ENCODE measurements at regions not wholly inside any gene's neighbourhood (a gene's known extent, or its start where the extent isn't known, plus 50 kb on each side); places are given as distances from the start of the nearest gene placed in this dataset.

DNA sequence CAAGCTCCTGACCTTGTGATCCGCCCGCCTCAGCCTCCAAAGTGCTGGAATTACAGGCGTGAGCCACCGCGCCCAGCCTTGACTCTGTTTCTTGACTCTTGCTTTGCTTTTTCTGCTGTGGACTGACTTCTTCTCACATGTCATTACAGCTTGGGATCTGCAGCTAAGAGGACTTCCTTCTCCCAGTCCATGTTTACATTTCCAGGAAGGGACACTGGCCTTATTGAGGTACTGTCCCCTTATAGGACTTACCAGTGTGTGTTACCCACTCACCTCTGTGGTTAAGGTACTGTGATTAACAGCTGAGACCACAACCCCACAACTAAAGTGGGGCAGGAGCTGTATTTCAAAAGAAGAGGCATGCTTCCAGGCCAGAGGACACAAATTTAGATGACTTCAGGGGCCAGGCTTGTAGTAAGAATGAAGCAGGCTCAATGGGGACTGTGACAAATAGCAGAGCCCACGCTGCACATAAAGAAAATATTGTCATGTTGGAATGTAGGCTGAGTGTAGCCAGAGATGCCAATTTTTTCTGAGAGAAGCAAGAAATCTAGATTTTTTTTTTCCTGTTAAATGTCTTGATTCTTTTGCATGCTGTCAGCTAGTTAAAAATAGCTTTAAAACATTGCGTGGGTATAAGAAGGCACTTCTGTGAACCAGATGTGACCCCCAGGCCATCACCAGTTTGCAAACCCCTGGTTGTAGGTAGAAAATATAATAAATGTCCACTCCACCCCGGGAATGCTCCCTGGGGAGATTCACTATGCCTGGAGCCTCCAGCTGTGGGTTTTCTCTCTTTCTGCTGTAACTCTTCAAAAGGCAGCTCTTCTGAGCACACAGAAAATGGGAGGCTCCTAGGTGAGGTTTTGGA, 75.0 kb downstream of the PTPDC1 start:
- DNase-seq (ENCODE audit: low spot score) = no peak

DNA sequence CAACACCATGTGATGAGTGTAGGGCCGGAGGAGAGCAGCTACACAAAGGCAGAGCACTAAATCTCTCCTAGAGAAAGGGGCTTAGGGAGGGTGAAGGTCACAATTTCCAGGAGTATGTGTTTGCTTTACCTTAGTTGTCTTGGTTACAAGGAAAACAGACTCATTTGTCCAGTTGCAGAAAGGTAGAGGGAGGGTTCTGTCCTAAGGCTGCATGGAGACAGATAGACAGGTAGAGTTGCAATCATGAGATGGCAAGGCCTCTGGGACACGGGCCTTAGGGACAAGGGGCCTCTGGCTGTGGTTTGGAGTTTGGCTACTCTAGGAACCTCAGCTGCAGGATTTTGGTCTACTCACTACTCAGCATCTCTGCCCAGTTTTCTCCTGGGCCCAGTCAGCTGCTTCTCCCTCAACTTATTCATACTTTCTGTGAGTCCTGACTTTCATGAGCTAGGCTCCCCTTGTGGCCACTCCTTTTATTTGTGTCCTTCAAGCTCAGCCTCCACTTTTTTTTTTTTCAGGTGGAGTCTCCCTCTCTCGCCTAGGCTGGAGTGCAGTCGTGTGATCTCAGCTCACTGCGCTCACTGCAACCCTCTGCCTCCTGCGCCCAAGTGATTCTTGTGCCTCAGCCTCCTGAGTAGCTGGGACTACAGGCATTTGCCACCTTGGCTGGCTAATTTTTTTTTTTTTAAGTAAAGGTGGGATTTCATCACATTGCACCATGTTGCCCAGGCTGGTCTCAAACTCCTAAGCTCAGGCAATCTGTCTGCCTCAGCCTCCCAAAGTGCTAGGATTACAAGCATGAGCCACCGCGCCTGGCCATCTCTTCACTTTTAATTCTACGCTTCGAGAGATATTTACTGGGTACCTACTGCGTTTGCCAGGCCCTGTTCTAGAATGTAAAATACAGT, 76.6 kb downstream of the PTPDC1 start:
- DNase-seq (ENCODE audit: low spot score) = no peak

DNA sequence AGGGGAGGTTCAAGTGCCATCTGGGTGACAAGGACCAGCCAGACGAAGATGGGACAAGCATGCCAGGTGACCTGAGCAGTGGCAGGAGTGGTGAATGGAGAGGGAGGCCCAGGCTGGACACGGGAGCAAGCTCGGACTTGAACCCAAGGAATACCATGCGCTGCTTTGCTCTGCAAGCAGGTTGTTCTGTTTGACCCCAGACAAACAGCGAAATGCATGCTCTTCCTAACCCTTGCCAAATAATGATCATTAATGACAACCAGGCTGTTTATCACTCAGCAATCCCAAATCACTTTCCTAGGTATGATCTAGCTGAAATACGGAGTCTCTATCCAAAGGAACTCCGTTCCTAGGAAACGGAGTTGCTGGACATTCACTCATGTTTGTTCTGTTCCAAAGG, 77.4 kb downstream of the PTPDC1 start:
- no peak for DNase-seq (ENCODE audit: low spot score)

DNA sequence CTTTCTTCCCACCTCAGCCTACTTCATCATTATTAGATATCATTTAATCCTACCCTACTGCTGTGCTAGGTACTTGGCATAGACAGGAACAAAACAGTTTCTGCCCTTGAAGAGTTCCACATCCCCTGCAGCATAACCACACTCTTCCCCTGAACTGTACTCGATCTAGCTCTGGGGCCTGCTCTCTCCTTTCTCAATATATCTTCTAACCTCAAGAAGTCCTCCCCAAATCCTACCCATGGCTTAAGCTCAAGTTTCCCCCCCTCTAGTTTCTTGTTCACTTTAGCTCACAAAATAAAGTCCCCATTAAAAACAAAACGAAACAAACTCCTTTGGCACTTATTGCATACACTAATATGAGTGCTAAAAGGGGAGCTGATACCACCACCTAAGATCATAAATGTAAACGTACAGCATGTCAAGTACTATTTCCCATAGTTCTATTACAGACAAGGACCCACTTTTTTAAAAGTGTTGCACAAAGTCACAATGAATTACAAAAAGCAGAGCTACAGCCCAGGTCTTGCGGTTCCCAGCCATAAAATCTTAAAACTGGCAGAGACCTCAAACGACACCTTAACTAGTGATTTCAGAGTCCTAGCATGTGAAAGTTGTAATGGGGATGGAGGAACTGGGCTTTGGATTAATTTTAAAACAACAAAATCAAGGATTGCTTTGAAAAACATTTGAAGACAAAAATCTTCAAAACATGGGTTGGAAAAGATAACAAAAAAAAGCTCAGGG, 80.7 kb downstream of the PTPDC1 start:
- DNase-seq (ENCODE audit: low spot score) = no peak

DNA sequence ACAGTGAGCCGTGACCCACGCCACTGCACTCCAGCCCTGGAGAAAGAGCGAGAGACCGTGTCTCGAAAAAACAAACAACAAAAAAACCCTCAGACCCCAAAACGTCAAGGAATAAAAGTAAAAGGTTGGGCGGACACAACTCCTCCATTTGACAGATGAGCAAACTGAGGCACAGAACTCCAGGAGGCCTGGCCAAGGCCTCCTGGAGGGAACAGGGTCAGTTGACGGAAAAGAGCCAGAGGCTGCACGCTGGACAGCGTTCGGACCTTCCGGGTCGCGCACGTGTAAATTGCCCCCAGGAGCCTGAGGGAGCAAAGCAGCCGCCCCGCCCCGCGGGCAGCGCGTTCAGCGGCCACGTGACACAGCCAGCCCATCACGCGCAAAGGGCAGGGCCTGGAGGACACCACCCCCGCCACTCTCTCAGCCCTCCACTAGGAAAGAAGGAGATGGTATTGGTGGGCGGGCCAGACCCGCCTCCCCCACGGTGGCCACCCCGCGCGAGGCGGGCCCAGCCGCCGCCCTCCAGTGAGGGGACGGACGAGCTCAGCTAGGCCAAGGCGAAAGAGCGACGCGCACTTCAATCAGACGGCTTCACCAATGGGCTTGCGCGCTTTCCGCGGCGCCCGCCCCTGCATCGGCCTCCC, 81.5 kb downstream of the PTPDC1 start:
- peak; percentile 99 for DNase-seq (ENCODE audit: low spot score)

DNA sequence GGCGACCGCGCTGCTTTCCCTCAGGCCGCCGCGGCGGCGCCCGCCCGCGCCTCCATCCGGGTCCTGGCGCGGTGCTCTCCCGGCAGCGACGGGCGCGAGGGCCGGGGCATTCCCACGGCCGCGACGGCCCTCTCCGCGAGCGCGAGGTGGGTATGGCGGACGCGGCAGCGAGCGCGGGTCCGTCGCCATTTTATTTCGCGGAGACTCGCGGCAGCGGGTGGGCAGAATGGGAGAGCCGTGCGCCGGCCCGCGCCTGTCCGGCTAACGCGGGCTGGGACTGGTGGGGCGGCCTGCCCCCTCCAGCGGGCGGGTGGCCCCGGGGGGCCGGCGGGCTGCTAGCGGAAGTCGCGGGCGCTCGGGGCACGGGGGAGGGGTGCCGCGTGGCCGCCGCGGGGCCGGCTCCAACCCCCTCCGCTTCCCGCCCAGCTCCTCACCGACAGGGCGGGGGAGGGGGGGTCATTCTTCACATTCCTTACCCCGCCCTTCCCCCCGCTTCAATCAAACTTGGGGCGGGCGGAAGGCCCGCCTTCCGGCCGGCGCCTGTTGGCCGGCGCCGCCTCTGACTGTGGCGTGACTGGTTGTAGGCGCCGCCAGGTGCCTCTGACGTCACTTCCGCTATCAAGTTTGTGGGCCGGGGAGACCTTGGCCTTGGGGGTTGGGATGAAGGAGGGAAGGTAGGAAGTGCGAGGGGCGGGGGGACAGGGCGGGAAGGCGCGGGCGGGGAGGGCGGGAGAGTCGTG, 82.1 kb downstream of the PTPDC1 start:
- peak; percentile 98 for DNase-seq (ENCODE audit: low spot score)

DNA sequence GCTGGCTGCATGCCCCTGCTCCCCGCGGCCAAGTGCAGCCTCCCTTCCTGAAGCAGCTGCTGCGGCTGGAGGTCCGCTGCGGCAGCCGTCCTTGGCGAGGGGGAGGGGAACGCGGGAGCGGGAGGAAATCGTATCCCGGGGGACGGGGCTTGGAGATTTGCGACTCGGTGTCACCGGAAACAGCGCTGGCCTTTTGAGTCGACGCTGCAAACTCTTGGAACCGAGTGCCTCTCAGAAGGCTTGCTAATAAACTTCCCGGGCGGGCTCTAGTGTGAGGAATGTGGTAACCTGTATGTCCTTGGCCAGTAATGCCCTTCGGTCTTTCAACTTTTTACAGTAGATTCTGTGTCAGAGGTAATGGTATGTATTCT, 82.7 kb downstream of the PTPDC1 start:
- DNase-seq (ENCODE audit: low spot score) = no peak

DNA sequence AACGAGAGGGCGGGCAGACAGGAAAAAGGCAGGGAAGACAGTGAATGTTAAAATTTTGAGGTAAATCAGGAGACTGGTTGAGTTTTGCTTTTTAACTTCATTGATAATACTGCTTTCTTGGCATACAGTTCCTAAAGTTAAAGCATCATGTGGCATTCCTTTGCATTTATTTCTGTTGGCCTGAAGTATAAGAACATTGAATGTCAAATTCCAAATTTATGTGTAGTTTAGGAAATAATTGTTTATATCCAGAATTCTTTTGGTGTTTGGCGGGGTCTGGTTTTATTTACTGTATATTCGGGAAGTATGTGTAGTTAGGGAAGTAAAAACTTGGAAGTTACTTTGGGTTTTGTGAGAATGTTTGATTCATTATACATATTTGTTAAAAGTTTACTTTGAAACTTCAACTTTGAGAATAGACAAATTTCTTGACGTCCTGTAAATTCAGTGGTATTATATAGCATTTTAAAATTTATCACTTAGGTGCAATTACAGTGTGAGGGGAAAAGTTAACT, 83.2 kb downstream of the PTPDC1 start:
- DNase-seq (ENCODE audit: low spot score) = no peak

DNA sequence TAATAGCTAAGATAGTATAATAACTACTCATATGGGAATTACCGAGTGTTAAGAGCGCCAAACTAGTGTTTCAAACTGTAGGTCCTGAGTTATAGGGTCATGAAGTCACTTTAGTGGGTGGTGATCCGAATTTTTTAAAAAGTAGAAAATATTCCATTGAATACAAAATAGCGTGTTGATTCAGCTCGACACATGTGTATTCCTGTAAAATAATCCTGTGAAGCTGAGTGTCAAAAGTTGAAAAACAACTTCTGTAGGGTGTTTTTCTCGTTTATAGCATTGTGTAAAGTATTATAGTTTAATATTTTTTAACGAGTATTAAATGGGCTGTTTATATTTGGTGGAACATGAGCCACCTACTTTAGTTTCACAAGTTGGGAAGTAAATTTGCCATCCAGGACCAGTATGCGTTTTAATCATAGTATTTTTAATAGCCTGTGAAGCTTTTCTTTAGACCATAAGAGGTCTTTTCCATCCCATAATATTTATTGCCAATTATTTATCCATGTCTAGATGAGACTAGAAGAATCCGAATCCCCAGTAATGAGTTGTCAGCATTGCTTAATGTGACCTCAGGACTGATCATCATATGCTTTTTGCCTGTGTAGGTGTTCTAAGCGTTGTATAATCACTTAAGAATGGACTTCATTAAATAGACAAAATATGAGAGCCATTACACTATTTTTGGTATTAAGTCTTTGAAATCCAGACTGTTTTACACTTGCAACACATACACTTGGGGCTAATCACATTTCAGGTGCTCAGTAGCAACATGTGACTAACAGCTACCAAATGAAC, 84.1 kb downstream of the PTPDC1 start:
- no peak for DNase-seq (ENCODE audit: low spot score)

DNA sequence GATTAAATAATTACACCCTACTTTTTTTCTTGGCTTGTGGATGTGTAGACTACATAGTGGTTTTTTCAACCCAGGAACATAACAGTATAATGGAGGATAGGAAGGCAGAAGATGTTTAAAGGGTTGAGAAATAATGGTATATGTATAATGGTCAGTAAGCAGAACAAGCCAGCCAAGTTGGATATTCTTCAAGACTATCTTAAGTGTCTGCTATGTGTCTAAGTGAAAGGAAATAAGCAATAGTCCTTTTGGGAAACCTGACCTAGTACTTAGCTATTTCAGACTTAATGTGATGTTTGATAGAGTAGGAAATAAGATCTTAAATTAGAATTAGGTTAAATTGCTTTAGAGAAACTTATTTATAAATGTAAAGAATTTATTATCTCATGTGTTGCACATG, 85.7 kb downstream of the PTPDC1 start:
- DNase-seq (ENCODE audit: low spot score) = no peak

DNA sequence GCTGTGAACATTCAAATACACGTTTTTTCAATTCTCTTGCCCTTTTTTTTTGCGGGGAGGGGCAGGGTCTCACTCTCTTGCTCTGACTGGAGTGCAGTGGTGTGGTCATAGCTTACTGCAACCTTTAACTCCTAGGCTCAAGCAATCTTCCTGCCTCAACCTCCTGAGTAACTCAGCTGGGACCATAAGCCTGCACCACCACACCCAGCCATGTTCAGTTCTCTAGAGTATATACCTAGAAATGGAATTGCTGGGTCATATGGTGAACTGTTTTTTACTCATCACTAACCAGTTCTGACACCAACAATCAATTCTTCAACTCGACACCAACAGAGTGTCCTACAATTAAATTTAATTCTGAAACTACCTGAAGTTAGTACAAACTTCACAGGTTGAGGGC, 85.5 kb upstream of the ZNF169 start:
- DNase-seq (ENCODE audit: low spot score) = no peak

DNA sequence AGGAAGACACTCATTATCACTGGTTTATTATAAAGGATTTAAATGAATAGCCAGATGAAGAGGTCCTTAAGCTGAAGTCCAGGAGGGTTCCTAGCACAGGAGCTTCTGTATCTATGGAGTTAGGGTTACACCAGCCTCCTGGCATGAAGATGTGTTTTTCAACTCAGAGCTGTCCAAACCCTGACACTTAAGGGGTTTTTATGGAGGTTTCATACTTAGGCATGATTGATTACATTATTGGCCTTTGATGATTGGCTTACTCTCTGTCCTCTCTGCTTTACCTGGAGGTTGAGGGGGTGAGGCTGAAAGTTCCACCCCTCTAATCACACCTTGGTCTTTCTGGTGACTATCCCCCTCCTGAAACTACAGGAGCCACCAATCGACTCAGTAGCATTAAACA, 84.9 kb upstream of the ZNF169 start:
- DNase-seq (ENCODE audit: low spot score) = no peak

DNA sequence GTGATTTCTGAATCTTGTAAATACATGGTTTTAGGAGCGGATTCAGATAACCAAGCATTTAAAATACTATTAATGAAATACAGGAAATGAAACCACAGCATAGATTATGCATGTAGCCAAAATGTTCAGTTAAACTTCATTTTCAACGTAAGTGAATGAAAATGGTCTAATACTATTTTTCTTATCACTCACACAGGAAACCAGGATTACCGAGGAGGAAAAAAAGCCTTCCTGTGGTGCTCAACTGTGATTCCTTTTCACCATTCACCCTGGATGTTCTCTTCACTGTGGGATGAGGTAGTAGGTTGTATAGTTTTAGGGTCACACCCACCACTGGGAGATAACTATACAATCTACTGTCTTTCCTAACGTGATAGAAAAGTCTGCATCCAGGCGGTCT, 83.4 kb upstream of the ZNF169 start:
- no peak for DNase-seq (ENCODE audit: low spot score)

DNA sequence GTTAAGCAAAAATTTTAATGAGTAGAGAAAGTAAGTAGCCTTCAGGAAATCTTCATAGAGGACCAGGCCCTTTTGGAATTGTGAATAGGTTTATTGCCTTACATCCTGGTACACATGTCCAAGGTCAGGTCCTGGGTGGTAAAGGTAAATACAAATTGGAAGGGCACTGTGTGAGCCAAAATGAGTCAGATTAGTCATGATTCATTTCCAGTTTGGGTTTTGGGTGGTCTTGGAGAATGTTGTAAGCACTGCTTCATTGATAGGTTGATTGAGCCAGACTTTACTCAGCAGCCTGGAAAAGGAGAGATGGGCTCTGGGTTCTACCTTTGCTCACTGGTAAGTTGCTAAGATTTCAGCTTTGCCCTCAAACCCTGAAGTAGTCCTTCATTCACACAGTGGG, 82.5 kb upstream of the ZNF169 start:
- DNase-seq (ENCODE audit: low spot score) = no peak

DNA sequence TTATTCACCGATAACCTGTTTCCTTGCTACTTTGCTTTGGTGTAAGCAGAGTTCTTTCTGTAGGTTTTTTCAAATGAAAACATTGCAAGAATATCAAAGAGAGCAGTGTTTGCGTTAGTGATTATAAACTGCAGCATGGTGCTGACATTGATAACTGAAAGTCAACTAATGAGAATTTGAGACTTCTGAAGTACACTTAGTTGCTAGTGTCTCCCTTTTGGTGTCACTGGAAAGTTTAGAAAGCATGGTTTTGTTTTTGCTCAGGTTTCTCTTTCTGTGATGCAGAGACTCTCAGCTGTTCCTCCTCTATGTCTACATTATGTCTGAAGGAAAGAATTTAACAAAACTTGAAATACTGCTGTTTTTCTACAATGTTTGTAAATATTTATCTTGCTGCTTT, 80.2 kb upstream of the ZNF169 start:
- DNase-seq (ENCODE audit: low spot score) = no peak

DNA sequence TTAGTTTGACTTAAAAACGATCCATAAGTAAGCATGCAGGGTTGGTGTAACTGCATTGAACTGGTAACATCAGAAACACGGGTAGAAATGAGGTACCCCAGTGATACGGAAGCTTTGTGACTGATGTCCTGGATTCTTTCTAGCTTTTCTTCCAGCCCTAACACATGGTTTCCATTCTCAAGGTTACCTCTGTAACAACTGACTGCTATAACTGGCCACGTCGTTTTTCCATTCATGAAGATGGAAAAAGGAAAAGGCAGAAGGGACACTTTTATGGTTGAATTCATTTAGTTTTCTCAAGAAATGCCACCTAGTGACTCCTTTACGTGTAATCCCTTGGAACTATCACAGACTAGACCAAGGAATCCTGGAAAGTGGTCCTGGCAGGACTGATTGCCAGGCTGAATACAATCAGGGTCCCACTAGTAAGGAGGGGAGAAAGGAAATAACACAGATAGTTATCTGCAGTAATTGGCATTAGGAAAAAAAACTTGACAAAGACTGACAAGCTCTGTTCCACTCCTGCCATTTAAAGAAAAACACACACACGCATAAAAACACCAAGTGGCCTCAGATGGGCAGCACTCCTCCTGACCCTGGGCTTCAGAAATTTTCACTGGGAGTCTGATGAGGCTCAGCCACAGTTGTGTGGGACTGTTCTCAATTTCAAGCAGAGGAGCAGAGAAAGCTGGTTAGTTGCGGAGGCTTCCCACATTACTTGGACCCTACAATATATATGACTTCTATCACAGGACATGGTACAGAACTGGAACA, 77.5 kb upstream of the ZNF169 start:
- no peak for DNase-seq (ENCODE audit: low spot score)

DNA sequence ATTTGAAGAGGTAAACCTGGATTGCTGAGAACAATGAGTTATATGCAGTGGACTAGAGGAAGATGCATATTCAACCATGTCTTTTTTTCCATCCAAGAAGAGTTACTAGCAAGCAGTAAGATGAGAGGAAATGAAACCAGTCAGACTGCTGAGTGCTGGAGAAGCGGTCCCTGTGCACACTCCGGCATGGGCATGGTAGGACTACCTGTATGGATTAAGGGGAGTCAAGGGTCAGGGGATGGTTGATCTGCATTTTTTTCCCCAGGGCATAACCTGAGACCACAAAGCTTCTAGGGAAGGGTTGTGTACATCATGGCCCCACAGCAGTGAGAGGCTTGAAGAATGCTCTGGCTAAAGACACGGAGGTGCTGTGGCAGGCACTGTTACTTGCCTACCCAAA, 76.6 kb upstream of the ZNF169 start:
- no peak for DNase-seq (ENCODE audit: low spot score)

DNA sequence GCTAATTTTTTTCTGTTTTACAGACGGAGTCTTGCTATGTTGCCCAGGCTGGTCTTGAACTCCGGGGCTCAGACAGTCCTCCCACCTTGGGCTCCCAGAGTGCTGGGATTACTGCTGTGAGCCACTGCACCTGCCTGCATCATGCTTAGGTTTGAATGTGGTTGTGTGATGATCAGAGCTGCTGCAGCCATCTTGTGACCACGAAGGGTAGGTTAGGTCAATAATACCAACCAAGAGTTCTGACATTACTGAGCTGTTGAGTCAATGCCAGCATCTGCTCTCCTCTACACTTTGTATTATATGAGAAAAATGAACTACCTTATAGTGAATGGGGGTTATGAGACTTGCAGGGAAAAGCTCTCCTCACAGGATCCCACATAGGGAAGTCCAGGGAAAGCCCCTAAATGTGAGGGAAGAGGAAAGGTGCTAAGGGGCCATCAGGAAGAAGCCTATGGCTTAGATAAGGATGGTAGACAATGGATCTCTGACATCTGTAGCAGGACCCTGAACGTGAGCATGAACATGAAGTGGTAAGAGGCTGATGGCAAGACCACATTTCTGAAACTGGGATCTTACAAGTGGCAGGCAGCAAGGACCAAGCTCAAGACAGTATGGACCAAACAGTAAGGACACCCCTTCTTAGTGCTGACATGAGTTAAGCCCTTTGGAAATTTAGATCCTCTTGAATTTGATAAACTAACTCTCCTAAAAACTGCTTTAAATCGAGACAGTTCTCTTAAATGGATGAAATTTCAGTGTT, 75.7 kb upstream of the ZNF169 start:
- DNase-seq (ENCODE audit: low spot score) = no peak

DNA sequence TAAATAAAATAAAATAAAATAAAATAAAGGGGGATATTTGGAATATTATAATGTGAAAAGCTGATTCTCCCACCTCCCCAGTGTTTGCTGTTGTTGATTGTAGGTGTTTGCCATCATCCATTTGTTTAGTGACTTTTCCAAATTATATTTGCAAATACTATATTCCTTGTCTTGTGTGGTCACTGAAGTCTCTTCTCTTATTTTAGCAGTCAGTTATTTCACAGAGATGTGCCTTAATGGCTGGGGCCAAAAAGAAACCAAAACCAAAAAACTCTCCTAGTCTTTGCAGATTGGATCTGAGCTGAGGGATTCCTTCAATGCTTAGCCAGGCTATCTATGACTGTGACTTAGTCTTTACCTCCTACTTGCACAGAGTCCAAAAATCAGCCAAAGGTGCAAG, 70.9 kb upstream of the ZNF169 start:
- no peak for DNase-seq (ENCODE audit: low spot score)

Measured in putamen (tissue), 1 donor.